ENCODE measurements at regions not wholly inside any gene's neighbourhood (a gene's known extent, or its start where the extent isn't known, plus 50 kb on each side); places are given as distances from the start of the nearest gene placed in this dataset.

DNA sequence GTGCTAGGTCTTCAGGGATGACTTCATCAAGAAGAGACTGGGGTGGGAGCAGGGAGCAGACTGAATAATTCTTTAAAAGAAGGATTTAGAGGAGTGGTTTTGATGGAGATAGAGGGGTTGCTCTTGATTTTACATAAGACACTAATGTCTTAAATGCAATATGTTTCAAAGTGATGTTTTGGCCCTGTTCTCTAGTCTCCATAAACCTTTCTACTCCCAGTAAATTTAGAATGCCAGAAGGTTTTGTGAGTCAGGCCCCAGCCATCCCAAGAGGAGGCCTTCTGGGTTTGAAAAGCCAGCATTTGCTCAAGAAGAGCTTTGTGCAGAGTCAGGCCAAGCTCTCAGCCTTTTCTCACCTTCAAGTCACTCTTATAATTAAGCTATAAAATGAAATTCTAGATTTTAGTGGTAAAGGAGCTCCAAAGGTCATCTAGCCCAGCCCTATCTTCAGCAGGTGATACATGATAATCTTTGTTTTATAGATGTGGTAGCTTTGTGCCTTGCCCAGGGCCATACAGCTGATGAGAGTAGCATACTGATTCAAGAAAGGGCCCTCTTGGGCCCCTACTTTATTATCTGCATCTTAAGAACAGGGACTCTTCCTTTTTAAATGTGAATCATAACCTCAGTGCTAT, 122.8 kb upstream of the MTNR1B start:
- DNase-seq = no peak

DNA sequence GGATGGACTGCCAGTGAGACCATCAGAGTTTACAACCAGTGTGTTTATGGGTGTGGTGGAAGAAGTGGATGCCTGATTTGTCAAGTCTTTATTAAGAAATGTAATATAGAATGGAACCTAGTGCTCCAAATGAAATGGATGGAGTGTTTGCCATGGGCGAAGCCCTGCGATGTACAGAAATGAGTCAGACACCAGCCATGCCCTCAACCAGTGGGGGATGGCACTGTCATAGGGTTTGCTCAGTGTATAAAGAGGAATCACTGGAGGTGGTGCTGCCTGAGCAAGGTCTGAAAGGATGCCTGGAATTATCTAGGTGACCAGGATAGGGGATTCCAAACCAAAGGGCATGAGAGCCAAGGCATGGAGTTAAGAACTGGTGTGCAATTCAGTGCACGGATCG, 120.9 kb upstream of the MTNR1B start:
- DNase-seq = no peak

DNA sequence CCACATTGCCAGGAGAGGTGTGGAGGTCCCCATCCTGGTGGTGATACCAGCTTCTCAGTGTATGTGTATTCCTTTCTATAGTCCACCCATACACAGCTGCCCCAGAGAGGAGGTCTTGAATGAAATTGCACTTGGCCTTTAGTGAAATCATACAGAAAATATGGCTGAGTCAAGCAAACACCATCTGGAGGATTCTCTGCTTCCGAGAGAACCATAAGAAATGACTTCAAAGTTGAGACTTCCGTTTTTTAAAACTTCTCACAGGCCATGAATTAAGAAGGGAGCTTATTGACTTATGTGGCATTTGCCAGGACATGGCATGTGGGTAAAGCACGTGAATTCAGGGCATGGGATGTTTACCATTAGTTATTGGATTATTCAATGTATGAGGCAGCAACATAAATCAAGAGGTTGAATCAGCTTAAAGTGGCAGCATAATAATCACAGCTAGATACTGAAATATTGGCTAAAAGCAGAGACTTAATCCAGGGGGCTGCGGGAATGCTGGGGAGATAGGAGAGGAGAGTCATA, 119.1 kb upstream of the MTNR1B start:
- no peak for DNase-seq

DNA sequence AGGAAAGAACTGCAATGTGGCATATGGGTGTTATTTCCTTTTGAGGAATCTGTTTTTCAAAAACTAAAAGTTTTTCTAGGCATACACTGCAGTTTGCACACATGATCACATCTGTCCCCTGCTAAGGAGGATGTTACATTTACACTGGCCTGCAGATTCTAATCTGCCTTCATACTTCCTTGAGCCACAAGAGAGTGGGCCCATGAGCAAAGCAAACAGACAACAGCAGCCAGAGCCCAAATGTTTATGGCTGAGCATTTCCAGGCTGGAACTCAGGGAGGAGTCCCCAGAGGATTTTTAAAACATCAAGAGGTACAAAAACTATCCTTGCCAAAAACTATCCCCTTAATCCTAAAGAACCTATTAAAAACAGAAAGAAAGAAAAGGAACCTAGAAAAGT, 117.2 kb upstream of the MTNR1B start:
- no peak for DNase-seq

DNA sequence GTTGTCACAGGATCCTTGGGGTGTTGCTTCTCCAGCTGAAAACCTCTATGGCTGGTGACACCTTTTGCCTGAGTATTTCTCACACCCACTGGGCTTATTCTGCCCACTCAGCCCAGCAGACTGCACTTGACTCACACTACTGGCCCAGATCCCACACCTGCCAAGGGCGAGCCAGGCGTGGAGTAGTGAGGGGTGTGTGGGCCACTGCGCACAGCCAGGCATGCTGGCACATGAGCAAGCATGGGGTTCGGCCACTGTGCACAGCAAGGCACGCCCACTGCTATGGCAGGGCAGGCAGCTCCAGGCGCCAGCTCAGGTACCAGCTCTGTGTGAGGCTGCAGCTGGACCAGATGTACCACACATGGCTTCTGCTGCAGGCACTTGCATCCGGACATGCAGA, 116.5 kb upstream of the MTNR1B start:
- DNase-seq = no peak

DNA sequence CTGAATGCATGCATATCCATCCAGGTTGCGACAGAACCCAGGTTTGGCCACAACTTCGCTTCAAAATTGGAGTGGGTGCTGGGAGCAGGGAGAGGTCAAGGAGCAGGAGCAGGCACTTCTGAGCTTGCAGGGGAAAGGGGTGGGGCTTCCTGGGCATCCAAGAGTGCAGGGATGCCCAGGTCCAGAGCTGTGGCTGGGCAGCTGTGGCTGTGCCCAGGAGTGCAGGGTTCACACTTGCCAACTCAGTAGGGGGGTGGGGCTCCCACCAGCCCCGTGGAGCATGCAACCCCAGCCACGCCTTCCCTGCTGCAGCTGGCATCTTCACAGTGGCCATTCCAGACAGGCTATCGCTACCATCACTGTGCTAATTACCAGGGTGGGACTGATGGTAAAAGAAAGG, 115.3 kb upstream of the MTNR1B start:
- DNase-seq = no peak

DNA sequence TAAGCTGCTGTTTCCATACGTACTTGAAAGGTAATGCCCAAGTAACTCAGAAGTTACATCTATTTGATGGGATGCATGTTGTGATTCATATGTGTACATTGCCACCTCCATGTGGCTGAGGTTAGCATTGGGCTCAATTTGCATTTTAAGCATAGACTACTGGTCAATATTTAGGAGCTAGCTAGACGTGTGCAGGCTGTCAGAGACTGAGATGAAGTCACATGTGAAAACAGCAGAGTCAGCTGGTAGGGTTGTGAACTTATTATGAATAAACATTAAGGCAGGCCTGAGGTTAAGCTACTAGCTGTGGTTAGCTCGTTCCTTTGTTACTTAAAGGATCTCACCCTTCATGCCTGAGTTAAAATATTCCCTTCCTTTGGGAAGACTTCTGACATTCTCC, 114.5 kb upstream of the MTNR1B start:
- DNase-seq = no peak

DNA sequence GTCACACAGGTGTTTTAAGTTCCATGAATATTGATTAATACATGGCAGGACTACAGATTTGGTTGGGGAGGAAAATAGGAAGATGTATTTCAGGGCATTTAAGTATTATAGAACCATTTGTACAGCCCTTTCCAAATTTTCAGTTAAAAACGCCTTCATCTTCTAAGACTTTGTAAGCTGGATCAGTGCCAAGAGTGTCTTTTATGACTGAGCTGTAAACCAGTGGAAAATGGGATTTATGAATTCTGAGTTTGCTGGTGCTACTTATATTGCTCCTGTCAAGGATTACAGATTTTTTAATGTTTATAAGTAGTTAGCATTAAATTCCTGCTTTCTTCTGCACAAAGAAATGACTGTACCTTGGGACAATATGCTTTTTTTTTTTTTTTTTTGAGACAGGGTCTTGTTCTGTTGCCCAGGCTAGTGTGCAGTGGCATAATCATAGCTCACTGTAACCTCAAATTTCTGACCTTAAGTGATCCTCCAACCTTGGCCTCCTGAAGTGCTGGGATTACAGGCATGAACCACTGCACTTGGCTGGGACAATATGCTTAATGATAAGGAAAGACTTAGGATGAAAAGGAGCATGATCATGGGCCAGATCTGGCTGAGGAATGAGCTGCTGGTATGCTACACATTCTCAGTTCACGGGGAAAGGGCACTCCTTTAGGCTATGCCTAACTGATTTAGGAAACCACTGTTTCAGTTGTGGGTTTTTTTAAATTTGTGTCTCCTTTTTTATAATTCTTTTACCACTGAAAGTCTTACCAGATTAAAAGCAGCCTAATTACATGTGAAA, 113.6 kb upstream of the MTNR1B start:
- DNase-seq = no peak

DNA sequence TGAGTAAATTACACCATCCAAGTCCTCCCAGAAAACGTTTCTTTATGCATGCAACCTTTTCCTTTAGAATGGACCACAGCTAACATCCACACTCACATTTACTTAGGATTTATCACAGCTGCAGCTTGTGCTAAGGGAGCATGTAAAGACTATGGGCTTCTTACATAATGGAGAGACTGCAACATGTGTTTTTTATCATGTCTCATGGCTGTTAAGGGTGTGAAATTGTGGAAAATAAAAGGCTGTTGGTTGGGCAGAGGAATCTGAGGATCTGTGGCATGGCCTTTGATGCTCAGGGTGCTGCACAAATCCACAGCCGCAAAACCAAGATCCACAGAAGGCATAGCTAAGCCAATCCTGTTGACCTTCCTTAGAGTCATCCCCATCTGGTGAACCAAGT, 112.0 kb upstream of the MTNR1B start:
- no peak for DNase-seq

DNA sequence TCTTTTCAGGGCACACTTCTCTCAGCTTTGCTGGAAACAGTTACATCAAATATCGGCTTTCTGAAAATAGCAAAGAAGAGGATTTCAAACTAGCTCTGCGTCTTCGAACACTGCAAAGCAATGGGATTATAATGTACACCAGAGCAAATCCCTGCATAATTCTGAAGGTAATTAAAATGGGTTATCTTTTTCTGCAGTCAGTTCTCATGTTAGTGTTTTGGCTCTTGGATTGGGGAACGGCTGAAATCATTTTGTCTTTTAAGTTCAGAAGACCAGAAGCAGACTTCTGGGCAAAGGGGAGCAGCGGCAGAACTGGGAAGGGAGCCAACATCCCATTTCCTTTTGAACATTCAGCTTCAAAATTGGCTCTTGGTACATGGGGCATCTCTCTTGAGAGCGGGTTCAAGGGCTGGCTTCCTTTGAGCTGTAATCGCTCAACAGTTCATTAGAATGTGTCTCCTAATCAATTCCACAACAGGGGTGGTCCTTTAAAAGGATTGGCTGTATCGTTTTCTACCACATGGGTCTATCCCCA, 110.2 kb upstream of the MTNR1B start:
- DNase-seq = no peak

DNA sequence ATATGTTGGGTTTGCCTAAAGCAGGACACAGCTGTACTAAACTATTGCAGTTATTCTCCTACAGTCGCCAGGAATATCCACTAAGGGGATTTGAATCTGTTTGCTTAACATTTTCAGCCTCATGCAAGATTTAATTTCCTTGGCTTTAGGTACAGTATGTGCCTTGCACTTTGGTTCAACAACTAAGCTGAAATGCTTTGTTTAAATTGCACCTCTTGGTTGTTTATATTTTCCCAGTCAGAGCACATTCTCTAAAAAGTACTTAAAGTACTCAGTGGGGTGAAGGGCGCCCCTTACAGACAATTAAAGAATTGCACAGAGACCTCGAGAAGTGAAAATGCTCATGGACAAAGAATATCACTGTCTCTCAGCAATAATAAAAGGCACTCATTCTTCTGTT, 107.8 kb upstream of the MTNR1B start:
- no peak for DNase-seq

DNA sequence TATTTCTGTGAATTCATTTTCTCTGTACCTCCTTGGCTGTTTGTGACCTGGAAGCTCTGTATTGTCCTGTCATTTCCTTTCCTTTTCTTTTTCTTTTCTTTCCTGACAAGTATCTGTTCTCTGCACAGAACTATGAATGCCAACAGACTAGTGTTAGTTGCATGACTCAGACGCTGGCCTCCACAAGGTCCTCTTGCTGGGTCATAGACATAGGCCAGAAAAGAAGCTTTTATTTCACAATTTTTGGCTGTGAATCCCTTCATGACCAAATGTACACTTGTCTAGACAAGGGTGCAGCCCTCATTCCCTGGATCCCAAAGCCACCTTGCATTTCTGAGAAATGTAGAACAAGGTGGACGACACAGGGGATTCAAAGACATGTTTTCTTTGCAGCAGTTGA, 104.1 kb upstream of the MTNR1B start:
- DNase-seq = no peak

DNA sequence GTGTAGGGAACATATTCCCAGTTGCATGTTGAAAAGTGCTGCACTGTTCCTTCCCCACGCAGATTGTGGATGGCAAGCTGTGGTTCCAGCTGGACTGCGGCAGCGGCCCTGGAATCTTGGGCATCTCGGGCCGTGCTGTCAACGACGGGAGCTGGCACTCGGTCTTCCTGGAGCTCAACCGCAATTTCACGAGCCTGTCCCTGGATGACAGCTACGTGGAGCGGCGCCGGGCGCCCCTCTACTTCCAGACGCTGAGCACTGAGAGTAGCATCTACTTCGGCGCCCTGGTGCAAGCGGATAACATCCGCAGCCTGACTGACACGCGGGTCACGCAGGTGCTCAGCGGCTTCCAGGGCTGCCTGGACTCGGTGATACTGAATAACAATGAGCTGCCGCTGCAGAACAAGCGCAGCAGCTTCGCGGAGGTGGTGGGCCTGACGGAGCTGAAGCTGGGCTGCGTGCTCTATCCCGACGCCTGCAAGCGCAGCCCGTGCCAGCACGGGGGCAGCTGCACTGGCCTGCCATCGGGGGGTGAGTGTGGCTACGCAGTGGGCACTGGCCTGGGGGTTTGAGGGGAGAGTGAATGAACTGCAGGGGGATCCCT, 102.7 kb upstream of the MTNR1B start:
- DNase-seq = no peak

DNA sequence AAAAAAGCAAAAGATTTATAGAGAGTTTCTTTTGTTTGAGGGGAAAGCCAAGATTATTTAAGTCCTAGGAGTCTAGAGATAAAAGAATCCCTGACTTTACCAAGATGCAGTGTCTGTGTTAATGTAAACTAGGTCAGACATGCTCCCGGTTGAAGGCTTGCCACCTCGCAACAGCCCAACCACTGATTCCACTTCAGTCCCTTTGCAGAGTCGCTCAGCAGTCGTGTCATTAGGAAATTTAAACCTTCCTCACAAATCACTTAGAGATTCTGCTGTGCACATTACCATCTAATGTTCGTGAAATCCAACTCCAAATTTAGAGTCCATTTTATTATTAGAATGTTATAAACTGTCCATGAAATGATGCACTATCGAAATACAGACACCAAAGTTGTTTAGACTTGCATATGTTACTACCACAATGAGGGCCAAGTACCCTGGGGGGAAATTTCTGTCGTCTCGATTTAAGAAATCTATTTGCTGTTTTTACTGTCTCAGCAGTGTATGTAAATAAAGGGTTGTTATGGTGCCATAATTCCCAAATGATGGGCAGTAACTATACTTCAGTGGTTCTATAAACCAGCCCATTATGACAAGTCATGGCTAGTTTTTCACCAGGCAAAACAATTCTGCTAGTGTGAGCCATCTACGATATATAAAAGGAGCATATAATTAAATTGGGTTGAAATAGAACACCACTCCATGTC, 101.4 kb upstream of the MTNR1B start:
- no peak for DNase-seq

DNA sequence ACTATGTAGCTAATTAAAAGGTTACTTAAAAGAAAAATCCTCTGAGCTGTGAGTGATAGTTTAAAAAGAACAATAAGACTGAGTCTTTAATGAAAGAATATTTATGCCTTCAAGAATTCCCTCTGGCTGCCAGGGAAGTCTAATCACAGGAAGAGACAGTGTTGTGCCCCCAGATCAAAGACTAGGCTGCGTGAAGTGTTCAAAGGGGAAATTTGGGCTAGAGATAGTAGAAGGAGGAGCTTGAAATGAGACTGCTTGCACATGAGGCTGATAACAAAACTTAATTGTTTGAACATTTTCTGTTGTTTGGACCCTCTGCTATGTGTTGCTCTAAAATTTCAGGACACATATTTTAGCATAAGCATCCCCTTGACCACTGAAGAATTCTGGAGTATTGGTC, 99.7 kb upstream of the MTNR1B start:
- no peak for DNase-seq

DNA sequence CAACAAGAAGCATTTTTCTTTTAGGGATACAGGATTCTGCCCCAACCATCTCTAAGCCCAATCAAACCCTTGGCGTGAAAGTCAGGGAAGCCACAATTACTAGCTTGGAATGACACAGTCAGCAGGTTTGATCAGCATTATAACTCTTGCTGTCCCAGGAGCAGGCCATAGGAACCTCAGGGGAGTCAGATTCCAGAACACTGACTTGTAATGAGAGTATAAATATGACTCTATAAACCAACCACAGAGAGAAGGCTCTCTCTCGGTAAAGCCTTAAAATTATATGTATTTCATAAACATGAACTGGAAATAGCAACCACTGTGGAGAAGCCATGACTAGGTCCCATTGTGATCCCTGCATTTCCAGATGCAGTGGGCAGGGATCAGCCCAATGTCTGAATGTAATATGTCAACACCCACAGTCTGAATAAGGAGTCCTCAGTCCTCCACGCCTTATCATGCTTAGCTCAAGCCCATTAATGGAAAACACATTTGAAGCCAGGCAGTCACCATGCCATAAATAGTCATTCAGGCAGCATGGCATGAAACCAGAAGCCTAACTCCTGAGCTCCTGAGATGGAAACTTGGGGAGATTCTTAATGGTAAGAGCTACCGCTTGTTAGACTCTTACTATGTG, 99.1 kb upstream of the MTNR1B start:
- DNase-seq = no peak

DNA sequence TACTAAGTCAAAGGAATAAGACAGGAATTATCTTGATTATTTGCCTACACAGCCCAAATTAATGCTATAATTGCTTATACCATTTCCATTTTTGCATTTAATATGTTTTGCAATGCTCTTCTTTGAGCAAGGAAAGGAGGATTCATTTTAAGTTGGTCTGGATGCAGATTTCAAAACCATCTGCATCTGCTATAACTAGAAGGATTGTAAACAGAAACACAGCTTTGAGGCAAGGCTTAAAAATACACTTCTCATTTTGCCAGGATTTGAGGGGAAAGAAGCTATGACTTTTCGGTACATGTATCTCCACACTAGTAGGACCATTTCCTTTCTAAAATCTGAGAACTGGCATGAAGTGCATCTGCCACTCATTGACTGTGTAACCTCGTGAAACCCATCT, 95.9 kb upstream of the MTNR1B start:
- no peak for DNase-seq

DNA sequence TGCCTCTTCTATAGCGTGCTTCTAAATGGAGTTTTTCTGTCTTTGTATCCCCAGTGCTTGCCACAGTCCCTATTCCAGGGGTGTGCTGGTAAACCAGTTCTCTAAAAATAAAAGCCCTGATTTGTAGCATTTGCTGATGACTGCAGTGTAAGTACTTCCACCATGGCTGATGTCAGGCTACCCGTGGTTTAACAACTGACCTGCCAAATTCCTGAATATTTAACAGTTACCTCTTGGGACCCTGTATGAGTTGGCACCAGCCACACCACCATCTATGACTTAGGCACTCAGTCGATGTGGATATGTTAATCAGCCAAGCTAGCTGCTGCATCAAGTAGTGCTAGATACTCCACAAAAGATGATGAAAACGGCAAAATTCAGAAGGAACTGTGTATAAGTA, 94.0 kb upstream of the MTNR1B start:
- DNase-seq = no peak

DNA sequence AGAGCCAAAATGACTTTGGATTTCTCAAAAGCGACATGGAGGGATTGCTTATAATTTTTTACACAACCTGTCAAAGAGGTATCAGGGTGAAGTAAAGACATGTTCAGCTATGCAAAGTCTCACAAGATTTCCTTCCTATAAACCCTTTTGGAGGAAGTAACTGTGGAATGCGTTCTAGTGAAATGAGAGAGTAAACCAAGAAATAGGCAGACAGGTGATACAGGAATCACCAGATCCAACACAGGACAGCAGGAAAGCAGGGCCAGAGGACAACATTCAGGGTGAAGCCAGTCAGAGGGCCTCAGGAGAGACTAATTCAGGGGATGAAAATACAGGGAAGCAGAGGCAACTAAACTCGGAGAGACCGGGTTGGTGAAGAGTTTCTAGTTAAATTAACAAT, 90.4 kb upstream of the MTNR1B start:
- DNase-seq = no peak

DNA sequence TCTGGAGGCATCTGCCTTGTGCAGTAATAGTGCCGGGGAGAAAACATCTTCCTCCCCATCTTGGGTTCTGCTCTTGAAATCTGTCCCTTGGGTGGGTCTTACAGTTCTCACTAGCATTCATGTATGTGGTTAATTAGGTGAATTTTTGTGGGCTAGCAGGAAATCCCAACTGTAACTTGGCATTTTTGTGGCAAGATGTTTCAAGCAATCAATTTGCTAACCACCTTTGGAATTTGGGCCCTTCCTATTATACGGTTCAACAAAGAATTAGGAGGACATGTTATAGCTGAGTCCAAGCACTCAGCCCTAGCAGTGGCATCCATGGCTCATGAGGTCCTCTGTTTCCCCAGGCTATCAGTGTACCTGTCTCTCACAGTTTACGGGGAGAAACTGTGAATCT, 89.1 kb upstream of the MTNR1B start:
- no peak for DNase-seq

DNA sequence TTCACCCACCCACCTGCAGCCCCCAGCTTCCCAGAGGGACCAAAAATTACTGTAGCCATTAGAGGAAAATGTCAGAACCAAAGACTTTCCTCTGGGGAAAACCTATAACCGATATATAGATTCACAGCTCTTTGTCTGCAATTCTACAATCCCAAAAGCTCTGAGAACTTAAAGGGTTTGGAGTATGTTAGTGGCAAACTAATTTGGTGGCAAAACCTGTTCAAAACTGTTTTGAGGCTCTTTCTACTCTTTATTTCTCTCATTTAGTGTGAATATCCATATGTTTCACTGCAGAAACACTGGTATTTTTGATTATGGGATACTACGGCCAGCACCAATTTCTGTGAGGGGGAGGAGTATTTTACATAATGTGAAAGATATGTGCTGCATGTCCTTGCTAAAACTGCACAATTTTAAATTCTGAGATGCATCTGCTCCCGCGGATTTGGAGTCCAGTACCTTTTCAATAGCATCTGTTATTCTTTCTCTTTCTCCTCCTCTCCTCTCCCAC, 87.5 kb upstream of the MTNR1B start:
- DNase-seq = no peak

DNA sequence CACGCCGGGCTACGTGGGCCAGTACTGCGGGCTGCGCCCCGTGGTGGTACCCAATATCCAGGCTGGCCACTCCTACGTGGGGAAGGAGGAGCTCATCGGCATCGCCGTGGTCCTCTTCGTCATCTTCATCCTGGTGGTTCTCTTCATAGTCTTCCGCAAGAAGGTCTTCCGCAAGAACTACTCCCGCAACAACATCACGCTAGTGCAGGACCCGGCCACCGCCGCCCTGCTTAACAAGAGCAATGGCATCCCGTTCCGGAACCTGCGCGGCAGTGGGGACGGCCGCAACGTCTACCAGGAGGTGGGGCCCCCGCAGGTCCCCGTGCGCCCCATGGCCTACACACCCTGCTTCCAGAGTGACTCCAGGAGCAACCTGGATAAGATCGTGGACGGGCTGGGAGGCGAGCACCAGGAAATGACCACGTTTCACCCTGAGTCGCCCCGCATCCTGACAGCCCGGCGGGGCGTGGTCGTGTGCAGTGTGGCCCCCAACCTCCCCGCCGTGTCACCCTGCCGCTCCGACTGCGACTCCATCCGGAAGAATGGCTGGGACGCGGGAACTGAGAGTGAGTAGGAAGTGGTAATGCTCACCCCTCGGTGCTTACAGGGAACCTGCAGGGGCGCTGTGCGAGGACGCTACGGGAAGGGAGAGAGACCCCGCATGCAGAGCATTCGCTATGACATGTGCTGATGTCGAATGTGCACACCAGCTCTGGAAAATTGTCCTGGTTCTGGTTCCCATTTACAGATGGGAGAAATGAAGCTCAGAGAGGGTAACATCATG, 86.4 kb upstream of the MTNR1B start:
- no peak for DNase-seq

All from suppressor macrophage treated with lipopolysaccharide for 4 hours (primary cell).